PFSK-1 (cell line): ENCODE measurements at regions not wholly inside any gene's neighbourhood (a gene's known extent, or its start where the extent isn't known, plus 50 kb on each side); places are given as distances from the start of the nearest gene placed in this dataset.

Experiments used
- FOXP2 ChIP-seq: optimal IDR thresholded peaks from 2 replicates; pipeline ENCODE3; 2011; ENCODE audit warnings: borderline replicate concordance, control low read depth, inconsistent platforms; ENCODE audit not compliant: insufficient read depth; ENCODE audit errors: extremely low read length, extremely low read depth
- POLR2AphosphoS5 ChIP-seq: IDR thresholded peaks from 2 replicates; pipeline ENCODE4 v1.6.1; 2012; ENCODE audit warnings: low read depth, mild to moderate bottlenecking, control low read depth, low read length, moderate library complexity
- SIN3A ChIP-seq: IDR thresholded peaks from 2 replicates; pipeline ENCODE4 v1.6.1; 2012; ENCODE audit warnings: mild to moderate bottlenecking, low read length, moderate library complexity, borderline replicate concordance; ENCODE audit not compliant: insufficient read depth
- TAF1 ChIP-seq: IDR thresholded peaks from 2 replicates; pipeline ENCODE4 v1.6.1; 2012; ENCODE audit warnings: low read length, control low read depth, borderline replicate concordance; ENCODE audit not compliant: insufficient read depth
- TF ChIP-seq, protein P1 (sequence below), 2 experiments: IDR thresholded peaks; 2 replicates each; pipeline versions ENCODE4 v1.6.1 to v1.8.0; 2011 to 2012; ENCODE audit warnings: low read depth in 2 of 2, low read length in 2 of 2, control low read depth in 1 of 2, inconsistent platforms in 1 of 2, mild to moderate bottlenecking in 1 of 2, moderate library complexity in 1 of 2; ENCODE audit not compliant: insufficient read depth in 1 of 2

DNA sequence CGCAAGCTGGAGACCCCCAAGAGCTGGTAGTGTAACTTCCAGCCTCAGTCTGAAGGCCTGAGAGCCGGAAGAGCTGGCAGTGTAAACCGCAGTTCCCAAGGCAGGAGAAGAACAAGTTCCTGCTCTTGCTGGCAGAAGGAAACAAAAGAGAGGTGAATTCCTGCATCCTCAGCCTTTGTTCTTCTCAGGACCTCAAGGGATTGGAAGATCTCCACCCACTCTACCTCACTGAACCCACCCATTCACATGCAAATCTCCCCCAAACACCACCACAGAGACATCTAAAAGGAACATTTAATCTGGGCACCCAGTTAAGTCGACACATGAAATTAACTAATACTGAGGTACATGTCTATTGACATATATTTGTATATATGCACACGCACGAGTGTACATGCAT is 1310.3 kb downstream of the TBC1D22A start:
- no peak for TF ChIP-seq TAF1
- no peak for TF ChIP-seq SIN3A
- no peak for TF ChIP-seq FOXP2
- TF ChIP-seq, protein P1, sequence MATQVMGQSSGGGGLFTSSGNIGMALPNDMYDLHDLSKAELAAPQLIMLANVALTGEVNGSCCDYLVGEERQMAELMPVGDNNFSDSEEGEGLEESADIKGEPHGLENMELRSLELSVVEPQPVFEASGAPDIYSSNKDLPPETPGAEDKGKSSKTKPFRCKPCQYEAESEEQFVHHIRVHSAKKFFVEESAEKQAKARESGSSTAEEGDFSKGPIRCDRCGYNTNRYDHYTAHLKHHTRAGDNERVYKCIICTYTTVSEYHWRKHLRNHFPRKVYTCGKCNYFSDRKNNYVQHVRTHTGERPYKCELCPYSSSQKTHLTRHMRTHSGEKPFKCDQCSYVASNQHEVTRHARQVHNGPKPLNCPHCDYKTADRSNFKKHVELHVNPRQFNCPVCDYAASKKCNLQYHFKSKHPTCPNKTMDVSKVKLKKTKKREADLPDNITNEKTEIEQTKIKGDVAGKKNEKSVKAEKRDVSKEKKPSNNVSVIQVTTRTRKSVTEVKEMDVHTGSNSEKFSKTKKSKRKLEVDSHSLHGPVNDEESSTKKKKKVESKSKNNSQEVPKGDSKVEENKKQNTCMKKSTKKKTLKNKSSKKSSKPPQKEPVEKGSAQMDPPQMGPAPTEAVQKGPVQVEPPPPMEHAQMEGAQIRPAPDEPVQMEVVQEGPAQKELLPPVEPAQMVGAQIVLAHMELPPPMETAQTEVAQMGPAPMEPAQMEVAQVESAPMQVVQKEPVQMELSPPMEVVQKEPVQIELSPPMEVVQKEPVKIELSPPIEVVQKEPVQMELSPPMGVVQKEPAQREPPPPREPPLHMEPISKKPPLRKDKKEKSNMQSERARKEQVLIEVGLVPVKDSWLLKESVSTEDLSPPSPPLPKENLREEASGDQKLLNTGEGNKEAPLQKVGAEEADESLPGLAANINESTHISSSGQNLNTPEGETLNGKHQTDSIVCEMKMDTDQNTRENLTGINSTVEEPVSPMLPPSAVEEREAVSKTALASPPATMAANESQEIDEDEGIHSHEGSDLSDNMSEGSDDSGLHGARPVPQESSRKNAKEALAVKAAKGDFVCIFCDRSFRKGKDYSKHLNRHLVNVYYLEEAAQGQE (IDR thresholded peaks at IDR 0.05; ENCODE audit: insufficient read depth in 1 of 2, low read depth in 2 of 2, low read length in 2 of 2): no peak
- no peak for TF ChIP-seq POLR2AphosphoS5

DNA sequence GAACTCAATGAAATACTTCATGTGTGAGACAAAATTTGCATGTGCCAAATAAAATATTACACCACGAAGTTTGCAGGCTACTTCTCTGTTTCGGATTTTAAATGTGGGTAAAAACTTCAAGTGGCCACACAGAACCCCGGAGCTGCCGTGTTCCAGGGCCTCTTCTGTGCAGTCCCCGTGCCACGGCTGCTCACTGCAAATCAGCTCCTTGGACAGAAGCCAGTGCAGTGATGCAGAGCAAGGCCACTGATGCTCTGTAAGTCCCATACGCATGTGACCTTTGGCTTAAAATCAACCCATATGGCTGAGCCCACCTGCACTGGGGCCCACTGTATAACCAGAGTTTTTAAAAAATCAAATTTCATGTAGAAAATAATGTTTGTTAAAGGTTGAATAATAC is 1309.4 kb downstream of the TBC1D22A start:
- TF ChIP-seq, protein P1 (IDR thresholded peaks at IDR 0.05; ENCODE audit: insufficient read depth in 1 of 2, low read depth in 2 of 2, low read length in 2 of 2): no peak
- no peak for TF ChIP-seq TAF1
- TF ChIP-seq SIN3A: no peak
- TF ChIP-seq FOXP2: no peak

GRCh38 chr22:48071305-48071704 is 1308.9 kb downstream of the TBC1D22A start:
- TF ChIP-seq FOXP2: no peak
- TF ChIP-seq TAF1: no peak
- TF ChIP-seq POLR2AphosphoS5: no peak
- TF ChIP-seq SIN3A: no peak
- TF ChIP-seq, protein P1 (IDR thresholded peaks at IDR 0.05; ENCODE audit: insufficient read depth in 1 of 2, low read depth in 2 of 2, low read length in 2 of 2): no peak

- TF ChIP-seq FOXP2: no peak
- TF ChIP-seq, protein P1 (IDR thresholded peaks at IDR 0.05; ENCODE audit: insufficient read depth in 1 of 2, low read depth in 2 of 2, low read length in 2 of 2): no peak
- TF ChIP-seq POLR2AphosphoS5: no peak
- no peak for TF ChIP-seq SIN3A
- TF ChIP-seq TAF1: no peak
These were observed 1308.3 kb downstream of the TBC1D22A start for GRCh38 chr22:48070760-48071159.

GRCh38 chr22:48070083-48070482 is 1307.6 kb downstream of the TBC1D22A start:
- TF ChIP-seq FOXP2: no peak
